ENCODE measurements at regions not wholly inside any gene's neighbourhood (a gene's known extent, or its start where the extent isn't known, plus 50 kb on each side); places are given as distances from the start of the nearest gene placed in this dataset.

GRCh38 chr2:18262601-18263000 lies 297.9 kb downstream of the RDH14 start:
- H3F3A ChIP-seq (replicated peaks; ENCODE audit: low read depth): no peaks in the 10 kb centered on the region
- H3K79me2 ChIP-seq (replicated peaks; ENCODE audit: insufficient read depth): no peaks in the 10 kb centered on the region
- H3K27ac ChIP-seq (ENCODE audit: low read depth): no peak overlapping the region
- H3K36me3 ChIP-seq (ENCODE audit: insufficient read depth): no peaks in the 10 kb centered on the region
- no peaks in the 10 kb centered on the region; the same call in 1 of the 2 replicates for H3K9me2 ChIP-seq (ENCODE audit: insufficient read depth)
- H3K4me3 Mint-ChIP-seq: no peak overlapping the region
- TF ChIP-seq, protein P1, sequence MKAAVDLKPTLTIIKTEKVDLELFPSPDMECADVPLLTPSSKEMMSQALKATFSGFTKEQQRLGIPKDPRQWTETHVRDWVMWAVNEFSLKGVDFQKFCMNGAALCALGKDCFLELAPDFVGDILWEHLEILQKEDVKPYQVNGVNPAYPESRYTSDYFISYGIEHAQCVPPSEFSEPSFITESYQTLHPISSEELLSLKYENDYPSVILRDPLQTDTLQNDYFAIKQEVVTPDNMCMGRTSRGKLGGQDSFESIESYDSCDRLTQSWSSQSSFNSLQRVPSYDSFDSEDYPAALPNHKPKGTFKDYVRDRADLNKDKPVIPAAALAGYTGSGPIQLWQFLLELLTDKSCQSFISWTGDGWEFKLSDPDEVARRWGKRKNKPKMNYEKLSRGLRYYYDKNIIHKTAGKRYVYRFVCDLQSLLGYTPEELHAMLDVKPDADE (IDR thresholded peaks at IDR 0.05): no peak
- TF ChIP-seq EZH2 (IDR thresholded peaks at IDR 0.05; ENCODE audit: low read depth, unreplicated experiment): no peak
- TF ChIP-seq POLR2AphosphoS5 (IDR thresholded peaks at IDR 0.05; ENCODE audit: low read depth): no peak
- TF ChIP-seq, protein P2, sequence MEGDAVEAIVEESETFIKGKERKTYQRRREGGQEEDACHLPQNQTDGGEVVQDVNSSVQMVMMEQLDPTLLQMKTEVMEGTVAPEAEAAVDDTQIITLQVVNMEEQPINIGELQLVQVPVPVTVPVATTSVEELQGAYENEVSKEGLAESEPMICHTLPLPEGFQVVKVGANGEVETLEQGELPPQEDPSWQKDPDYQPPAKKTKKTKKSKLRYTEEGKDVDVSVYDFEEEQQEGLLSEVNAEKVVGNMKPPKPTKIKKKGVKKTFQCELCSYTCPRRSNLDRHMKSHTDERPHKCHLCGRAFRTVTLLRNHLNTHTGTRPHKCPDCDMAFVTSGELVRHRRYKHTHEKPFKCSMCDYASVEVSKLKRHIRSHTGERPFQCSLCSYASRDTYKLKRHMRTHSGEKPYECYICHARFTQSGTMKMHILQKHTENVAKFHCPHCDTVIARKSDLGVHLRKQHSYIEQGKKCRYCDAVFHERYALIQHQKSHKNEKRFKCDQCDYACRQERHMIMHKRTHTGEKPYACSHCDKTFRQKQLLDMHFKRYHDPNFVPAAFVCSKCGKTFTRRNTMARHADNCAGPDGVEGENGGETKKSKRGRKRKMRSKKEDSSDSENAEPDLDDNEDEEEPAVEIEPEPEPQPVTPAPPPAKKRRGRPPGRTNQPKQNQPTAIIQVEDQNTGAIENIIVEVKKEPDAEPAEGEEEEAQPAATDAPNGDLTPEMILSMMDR (conservative IDR thresholded peaks at IDR 0.05; ENCODE audit: low read depth in 2 of 2): no peak
- TF ChIP-seq ZNF331 (CRISPR knock-in tag; IDR thresholded peaks at IDR 0.05; ENCODE audit: low read depth): no peak
- H3K4me3 ChIP-seq: no peak overlapping the region
- DNase-seq (ENCODE audit: low spot score) (no peak), ATAC-seq (no peak)
- H3K27ac Mint-ChIP-seq: no peak overlapping the region
- H3K27me3 Mint-ChIP-seq (ENCODE audit: insufficient read depth, low read depth, poor library complexity): no peaks in the 10 kb centered on the region
- H3K4me1 Mint-ChIP-seq: no peaks in the 10 kb centered on the region
- H3K36me3 Mint-ChIP-seq (ENCODE audit: low read depth): no peaks in the 10 kb centered on the region
- H4K20me1 ChIP-seq (replicated peaks; ENCODE audit: insufficient read depth): no peaks in the 10 kb centered on the region
- no peak overlapping the region for H2AFZ ChIP-seq
- H3K27me3 ChIP-seq (ENCODE audit: insufficient read depth): no peaks in the 10 kb centered on the region
- no peak overlapping the region for H3K4me2 ChIP-seq
- H3K4me1 ChIP-seq (ENCODE audit: insufficient read depth): no peaks in the 10 kb centered on the region
- peaks cover 3% of the 10 kb centered on the region; the same call in 1 of the 3 replicates for H3K9me3 Mint-ChIP-seq

DNA sequence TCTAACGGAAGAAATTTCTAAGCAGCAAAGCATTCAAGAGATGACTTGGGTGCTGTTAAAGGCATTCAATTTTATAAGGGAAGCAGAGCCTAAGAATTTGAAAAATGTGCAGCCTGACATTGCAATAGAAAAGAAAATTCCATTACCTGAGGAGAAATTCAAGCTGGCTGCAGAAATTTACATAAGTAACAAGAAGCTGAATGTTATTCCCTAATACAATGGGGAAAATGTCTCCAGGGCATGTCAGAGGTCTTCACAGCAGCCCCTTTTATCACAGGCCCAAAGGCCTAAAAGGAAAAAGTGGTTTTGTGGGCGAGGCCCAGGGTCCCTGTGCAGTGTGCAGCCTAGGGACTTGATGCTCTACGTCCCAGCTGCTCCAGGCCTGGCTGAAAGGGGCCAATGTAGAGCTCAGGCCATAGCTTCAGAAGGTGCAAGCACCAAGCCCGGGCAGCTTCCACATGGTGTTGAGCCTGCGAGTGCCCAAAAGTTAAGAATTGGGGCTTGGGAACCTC lies 306.7 kb downstream of the RDH14 start:
- peak overlapping the region; percentile 70; the same call in 1 of the 2 replicates for H3K27ac Mint-ChIP-seq
- H3K36me3 Mint-ChIP-seq (ENCODE audit: low read depth): peaks cover 6% of the 10 kb centered on the region
- peaks cover 7% of the 10 kb centered on the region; the same call in 2 of the 3 replicates for H3K4me1 Mint-ChIP-seq
- Histone ChIP-seq H3K4me3 (no peak overlapping the region), H3K4me1 (ENCODE audit: insufficient read depth) (no peaks in the 10 kb centered on the region), H3K9me2 (ENCODE audit: insufficient read depth) (0 out of 2 replicates have a peak, but pooled peaks cover 4% of the 10 kb centered on the region), H3K36me3 (ENCODE audit: insufficient read depth) (no peaks in the 10 kb centered on the region), H3K79me2 (replicated peaks; ENCODE audit: insufficient read depth) (no peaks in the 10 kb centered on the region), H3F3A (replicated peaks; ENCODE audit: low read depth) (no peaks in the 10 kb centered on the region), H3K4me2 (no peak overlapping the region), H3K27me3 (ENCODE audit: insufficient read depth) (no peaks in the 10 kb centered on the region), H4K20me1 (replicated peaks; ENCODE audit: insufficient read depth) (no peaks in the 10 kb centered on the region), H2AFZ (no peak overlapping the region), H3K27ac (ENCODE audit: low read depth) (0 out of 2 replicates have a peak overlapping the region, but pooled peaks have one; percentile 63)
- H3K4me3 Mint-ChIP-seq: no peak overlapping the region
- peak; percentile 24 for DNase-seq (ENCODE audit: low spot score)
- peaks cover 2% of the 10 kb centered on the region for H3K27me3 Mint-ChIP-seq (ENCODE audit: insufficient read depth, low read depth, poor library complexity)
- ATAC-seq: no peak
- peaks cover 17% of the 10 kb centered on the region for H3K9me3 Mint-ChIP-seq
- TF ChIP-seq ZNF114 (CRISPR knock-in tag; IDR thresholded peaks at IDR 0.05) (no peak), REST (IDR thresholded peaks at IDR 0.05; ENCODE audit: unreplicated experiment) (no peak), NANOG (IDR thresholded peaks at IDR 0.05; ENCODE audit: borderline replicate concordance) (no peak), ZNF331 (CRISPR knock-in tag; IDR thresholded peaks at IDR 0.05; ENCODE audit: low read depth) (no peak), STAT1 (IDR thresholded peaks at IDR 0.05; ENCODE audit: unreplicated experiment) (no peak), EZH2 (IDR thresholded peaks at IDR 0.05; ENCODE audit: low read depth, unreplicated experiment) (no peak)
- TF ChIP-seq, protein P1 (IDR thresholded peaks at IDR 0.05): no peak
